Ovary (tissue), 3 donors: ENCODE measurements at regions not wholly inside any gene's neighbourhood (a gene's known extent, or its start where the extent isn't known, plus 50 kb on each side); places are given as distances from the start of the nearest gene placed in this dataset.

ENCODE experiments used
- EP300 ChIP-seq: sonication (generic); formaldehyde crosslinking; IDR thresholded peaks from one replicate; pipeline ENCODE4 v1.6.1; 2017; ENCODE audit warnings: antibody characterized with exemption
- POLR2A ChIP-seq: fragments of 450-650 bp; IDR thresholded peaks from one replicate; pipeline ENCODE4 v1.6.1; 2017; ENCODE audit warnings: antibody characterized with exemption, mild to moderate bottlenecking, moderate library complexity
- TF ChIP-seq, protein P1 (sequence below), 3 donors: fragments of 450-650 bp in 2 of 3; fragments of 200-600 bp in 1 of 3; IDR thresholded peaks; one replicate each; pipeline versions ENCODE4 v1.5.1 to v1.8.0; 2016 to 2022; ENCODE audit warnings: antibody characterized with exemption in 3 of 3, mild to moderate bottlenecking in 1 of 3
- donor health status: DM: no; HTN: no; CAD: no.

- TF ChIP-seq, protein P1, sequence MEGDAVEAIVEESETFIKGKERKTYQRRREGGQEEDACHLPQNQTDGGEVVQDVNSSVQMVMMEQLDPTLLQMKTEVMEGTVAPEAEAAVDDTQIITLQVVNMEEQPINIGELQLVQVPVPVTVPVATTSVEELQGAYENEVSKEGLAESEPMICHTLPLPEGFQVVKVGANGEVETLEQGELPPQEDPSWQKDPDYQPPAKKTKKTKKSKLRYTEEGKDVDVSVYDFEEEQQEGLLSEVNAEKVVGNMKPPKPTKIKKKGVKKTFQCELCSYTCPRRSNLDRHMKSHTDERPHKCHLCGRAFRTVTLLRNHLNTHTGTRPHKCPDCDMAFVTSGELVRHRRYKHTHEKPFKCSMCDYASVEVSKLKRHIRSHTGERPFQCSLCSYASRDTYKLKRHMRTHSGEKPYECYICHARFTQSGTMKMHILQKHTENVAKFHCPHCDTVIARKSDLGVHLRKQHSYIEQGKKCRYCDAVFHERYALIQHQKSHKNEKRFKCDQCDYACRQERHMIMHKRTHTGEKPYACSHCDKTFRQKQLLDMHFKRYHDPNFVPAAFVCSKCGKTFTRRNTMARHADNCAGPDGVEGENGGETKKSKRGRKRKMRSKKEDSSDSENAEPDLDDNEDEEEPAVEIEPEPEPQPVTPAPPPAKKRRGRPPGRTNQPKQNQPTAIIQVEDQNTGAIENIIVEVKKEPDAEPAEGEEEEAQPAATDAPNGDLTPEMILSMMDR (IDR thresholded peaks at IDR 0.05), result no peak
- no peak for TF ChIP-seq POLR2A
- TF ChIP-seq EP300, result no peak
These were observed 789.4 kb downstream of the RPA4 start for GRCh38 chrX:97673135-97673534.
